ENCODE measurements at regions not wholly inside any gene's neighbourhood (a gene's known extent, or its start where the extent isn't known, plus 50 kb on each side); places are given as distances from the start of the nearest gene placed in this dataset.

DNA sequence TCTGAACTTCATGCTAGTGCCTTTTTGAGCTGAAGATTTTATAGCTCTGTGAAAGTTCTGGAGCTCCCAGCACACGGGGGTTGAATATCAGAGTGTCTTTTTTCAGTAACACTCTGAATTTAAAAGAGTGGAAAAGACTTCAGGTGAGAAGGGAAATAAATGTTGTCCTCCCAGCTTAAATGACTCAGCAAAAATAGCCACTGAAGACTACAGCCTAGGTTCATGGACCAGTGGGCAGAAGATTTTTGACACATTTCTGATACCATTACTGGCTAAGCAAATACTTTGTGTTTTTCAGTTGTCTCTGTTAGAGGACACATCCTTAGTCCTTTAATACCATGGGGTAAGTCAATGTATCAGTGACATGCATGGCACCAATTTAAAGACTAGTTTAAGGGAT, 338.5 kb upstream of the SPTLC3 start:
- no peak for DNase-seq (ENCODE audit: low spot score)

DNA sequence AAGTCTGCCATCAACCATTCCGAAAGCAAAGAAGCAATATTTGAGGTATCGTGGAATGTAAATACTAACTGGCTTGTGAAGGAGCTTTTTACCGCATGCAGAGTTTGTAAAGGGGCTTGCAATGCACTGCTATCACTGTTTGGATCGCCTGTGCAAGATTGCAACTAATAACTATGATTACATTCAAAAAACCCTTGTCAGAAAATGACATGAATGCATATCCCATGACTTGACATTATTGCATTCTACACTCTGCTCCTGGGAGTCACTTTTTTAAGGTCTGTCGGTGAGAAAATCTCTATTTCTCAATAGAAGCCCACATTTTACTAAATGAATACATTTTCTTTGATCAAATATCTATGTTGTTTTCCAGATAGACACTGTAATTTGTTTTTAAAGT, 335.4 kb upstream of the SPTLC3 start:
- no peak for DNase-seq (ENCODE audit: low spot score)

- DNase-seq (ENCODE audit: low spot score) = no peak
Observed at GRCh38 chr20:12677925-12678324, 330.8 kb upstream of the SPTLC3 start.

DNA sequence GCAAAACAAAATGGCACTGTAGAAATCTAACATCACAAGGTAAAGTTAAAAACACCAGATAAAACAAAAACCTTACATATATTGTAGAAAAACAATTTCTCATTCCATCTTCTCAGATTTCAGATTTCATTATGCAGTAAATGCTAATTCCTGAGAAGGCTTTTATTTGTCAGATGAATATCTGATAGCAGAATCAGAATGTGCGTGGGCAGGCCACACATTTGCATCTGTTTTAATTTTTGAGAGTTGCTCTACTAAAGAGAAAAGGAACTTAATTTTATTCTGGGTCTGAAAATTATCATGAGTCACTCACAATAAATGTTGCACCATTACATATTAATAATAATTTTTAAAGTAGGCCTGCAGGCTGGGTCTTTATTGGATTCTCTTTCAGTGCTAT, 329.3 kb upstream of the SPTLC3 start:
- no peak for DNase-seq (ENCODE audit: low spot score)

DNA sequence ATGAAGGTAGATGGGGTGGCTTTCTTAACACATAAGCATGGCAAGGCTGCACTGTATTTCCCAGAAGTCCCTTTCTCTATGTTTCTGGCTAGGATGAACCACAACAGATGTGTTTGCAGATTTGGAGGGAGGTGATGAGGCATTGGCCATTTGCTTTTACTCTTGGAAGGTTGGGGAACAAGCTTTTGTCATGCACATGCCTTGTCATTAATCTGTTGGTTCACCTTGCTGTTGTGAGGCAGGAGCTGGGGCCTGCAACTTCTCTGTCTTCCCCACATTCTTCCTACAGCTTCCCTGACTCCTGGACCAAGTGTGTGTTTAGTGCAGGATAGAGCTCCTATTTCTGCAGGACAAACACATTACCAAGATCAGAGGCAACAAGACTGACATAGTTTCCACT, 326.2 kb upstream of the SPTLC3 start:
- DNase-seq (ENCODE audit: low spot score) = no peak

DNA sequence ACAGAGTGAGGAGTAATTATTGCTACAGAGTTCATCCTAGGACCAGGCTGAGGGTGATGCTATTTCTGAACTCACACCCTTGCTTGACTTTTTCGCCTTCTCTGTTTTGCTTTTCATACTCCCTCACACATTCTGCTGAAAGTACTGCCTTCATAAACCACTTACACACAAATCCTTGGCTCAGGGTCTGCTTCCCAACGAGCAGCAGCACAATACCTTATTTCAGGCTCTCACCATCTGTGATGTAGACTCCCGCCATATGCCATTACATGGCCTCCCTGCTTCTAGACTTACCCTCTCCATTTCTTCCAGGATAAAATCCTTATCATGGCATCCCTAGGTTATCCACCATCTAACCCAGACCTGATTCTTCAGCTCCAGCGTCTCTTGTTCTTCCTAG, 321.3 kb upstream of the SPTLC3 start:
- no peak for DNase-seq (ENCODE audit: low spot score)

GRCh38 chr20:12695937-12696336, 312.8 kb upstream of the SPTLC3 start:
- no peak for DNase-seq (ENCODE audit: low spot score)

DNA sequence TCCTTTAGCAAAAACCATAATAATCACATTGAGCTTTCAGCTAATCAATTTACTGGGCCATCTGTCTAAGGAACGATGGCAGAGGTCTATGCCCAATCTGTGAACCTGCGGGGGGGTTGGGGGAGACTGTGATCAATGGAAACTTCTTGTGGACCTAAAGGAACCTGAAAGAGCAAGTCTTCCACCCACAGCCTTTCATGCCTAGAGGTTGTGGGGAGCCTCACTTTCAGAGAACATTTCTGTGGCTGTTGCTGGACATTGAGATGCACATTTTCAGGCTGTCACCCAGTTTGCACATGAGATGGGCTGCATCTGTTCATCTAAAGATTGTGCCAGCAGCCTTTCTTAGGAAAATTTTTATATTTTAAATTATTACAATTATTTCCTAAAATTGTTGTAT, 310.0 kb upstream of the SPTLC3 start:
- no peak for DNase-seq (ENCODE audit: low spot score)

DNA sequence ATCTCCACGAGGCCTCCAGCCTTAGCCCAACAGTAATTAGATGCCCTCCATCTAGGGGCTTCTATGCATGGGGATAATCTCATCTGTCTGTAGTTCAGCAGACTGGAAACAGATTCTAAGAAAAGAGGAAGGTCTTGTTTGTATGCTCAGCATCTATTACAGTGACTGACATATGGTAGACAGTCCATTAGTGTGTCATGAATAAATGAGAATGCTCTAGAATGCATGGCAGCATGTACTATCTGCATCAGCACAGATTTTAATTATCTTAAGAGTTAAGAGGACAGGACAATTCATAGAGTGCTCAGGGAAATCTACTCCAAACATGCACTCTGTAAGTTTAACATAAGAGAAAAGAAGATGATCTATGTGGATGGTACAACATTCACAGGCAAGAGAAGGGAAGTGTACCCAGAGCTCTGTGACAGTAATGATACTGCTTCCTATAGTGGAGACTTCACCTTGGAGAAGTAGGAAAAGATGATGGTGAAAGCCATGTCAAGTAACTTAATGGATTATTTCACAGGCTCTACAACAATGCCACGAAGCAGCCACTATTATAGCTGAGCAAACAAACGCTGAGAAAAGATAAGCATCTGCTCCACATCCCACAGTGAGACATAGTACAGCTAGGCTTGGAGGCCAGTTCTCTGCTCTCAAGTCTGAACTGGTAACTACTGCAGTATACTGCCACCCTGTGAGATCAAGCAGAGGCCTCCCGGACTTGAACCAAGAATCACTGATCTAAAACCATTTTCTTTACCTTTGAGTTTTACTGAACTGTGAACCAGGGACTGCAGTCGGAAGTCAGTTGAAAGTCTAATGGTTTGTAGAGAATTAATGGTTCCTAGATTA, 309.2 kb upstream of the SPTLC3 start:
- DNase-seq (ENCODE audit: low spot score) = no peak

GRCh38 chr20:12700701-12701100, 308.1 kb upstream of the SPTLC3 start:
- no peak for DNase-seq (ENCODE audit: low spot score)

GRCh38 chr20:12702312-12702711, 306.5 kb upstream of the SPTLC3 start:
- DNase-seq (ENCODE audit: low spot score) = no peak

DNA sequence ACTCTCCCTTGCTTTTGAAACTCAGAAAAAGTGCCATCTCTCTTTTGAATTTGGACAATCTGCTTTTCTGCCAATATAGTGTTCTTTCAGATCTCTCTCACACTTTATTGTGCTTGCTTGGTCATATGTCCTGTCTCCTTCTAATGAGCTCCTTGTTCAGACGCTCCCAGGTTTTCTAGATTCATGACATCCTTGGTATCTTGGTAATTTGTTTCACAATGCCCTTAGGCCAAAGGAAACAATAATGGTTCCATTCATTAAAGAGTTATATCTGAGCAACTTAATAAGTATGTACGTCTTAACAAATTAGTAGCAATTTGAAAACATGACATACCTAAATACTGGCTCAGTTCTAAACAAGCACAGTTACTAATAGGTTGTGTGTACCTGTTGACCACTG, 293.4 kb upstream of the SPTLC3 start:
- DNase-seq (ENCODE audit: low spot score) = no peak

DNA sequence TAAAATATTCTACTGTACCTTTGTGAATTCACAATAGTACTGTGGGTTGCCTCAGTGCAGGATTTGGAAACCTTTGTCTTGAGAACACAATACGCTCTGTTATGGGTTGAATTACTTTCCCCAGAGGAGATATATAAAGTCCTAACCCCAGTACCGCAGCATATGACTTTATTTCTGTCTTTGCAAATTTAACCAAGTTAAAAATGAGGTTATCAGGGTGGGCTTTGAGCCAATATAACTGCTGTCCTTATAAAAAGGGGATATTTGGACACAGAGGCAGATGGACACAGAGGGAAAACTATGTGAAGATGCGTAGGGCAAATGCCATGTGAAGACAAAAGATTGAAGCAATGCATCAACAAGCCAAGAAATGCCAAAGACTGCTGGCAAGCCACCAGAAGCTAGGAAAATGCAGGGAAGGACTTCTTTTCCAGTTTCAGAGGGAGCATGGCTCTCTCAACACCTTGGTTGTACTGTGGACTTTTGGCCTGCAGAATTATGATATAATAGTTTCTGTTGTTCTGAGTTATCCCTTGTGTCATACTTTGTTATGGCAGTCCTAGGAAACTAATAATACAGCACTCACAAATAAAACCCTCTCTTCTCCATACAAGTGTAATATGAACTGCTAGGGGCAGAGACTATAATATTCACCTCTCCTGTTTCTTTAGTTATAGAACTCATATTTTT, 292.6 kb upstream of the SPTLC3 start:
- DNase-seq (ENCODE audit: low spot score) = no peak

DNA sequence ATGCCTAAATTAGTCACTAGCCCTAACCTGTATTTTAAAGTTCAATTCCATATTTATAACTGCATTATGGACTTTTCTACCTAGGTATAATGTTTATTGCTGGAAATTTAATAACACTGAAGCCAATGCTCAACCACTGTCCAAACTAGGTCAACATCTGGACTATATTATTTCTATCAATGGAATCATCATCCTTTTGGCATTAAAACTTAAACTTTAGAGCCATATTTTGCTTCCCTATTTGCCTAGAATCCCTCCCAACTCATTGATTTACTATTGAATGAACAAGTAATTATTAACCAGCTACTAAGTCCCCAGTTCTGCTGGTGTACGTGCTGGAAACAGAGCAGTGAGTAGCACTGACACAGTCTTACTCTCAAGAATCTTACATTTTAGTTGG, 291.7 kb upstream of the SPTLC3 start:
- DNase-seq (ENCODE audit: low spot score) = no peak

DNA sequence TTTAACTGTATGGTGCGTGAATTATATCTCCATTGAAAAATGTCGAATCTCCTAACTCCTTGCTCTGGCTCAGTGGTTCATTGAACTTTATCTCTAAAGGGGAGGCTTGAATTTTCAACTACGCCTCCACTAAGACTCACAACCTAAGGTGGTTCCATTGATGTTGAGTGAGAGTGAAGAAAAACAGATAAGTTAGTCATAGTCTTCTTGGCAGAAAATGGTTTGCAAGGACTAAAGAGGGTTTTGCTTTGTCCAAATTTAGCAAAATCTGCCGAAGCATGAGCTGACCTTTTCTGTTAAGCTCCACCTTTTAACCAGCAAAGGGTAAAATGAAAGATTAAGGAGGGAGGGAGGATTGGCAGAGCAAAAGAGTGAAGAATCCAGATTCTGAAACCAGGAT, 290.2 kb upstream of the SPTLC3 start:
- no peak for DNase-seq (ENCODE audit: low spot score)

DNA sequence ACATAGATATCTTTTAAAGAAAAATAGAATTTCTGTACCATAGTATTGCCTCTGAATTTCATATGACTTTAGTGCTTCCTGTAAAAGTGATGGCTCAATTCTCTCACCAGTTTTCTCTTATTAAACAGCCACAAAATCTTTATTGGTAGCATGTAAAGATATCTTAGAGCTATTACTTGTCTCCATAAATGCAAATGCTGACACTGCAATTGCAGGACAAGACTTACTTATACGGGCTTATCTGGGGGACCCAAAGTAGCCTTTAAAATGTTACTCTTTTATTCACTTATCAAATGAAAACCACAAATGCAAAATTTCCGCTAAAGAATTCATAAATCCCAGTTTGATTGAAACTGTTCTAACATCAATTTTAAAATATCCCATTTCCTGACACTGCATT, 287.1 kb upstream of the SPTLC3 start:
- no peak for DNase-seq (ENCODE audit: low spot score)

GRCh38 chr20:12722091-12722490, 286.7 kb upstream of the SPTLC3 start:
- no peak for DNase-seq (ENCODE audit: low spot score)

DNA sequence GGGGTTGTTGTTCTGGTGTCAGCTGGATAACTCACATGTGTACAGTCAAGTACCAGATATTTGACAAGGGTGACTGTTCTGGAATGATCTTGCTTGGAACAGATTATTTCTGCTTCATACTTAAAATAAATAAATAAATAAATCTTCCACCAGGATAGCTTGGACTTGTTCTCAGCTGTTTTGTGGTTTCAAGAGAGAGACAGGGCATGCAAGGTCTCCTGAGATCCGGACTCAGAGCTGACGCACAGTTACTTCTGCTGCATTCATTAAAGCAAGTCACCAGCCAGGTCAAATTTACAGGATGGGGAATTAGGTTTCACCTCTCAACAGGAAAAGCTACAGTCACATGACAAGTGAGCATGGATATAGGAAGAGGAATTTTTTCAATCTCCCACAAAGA, 285.0 kb upstream of the SPTLC3 start:
- DNase-seq (ENCODE audit: low spot score) = no peak

- no peak for DNase-seq (ENCODE audit: low spot score)
Observed at GRCh38 chr20:12728782-12729181, 280.0 kb upstream of the SPTLC3 start.

DNA sequence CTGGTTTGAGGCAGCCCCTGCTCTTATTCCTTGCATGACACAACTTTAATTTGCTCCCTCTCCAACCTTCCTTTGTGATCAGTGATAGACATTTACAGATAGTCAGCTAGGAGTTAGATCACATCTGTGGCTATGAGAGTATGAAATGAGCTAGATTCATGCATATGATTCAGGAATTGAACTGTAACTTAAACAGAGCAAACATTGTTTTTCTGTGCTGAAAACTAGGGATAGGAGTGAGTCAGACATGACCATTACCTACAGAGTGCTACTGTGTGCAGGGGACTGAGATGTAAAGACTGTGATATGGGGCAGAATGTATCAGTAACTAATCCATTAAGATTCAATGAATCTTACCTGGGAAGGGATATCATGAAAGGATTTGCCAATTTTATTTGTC, 279.4 kb upstream of the SPTLC3 start:
- DNase-seq (ENCODE audit: low spot score) = no peak

DNA sequence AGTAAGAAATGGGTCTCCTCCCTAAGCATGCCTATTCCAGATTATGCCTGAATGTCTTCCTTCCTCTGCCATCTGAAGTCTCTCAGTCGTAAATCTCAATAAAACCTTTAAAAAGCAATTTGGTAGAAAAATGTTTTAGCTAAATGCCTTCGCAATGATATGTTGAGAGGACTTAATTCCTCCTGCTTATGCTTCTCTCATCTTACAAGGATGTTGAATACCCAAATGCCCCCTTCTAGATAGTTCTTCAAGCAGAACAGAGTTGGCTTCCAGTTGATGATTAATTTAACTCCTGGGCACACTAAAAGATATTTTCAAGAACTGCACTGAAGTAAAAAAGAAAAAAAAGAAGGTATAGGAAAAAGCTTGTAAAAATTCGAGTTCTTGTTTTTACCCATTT, 275.0 kb upstream of the SPTLC3 start:
- DNase-seq (ENCODE audit: low spot score) = no peak

DNA sequence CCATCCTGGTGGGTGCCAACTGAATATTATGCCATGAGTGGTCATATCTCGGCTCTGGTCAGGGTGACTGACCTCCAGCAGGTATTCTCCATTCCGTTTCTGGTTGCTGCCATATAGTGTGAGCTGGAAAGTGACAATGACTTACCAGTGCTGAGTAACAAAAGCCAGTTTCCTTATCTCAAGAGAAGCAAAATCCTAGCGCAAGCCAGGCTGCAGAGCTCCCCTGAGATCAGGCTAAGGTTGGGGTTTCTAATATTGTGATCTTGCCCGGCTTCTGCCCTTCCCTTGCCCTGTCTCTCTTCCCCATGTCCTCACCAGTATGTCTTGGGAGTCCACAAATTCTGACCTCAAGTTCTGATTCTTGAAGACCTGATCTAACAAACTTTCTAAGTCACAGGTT, 271.3 kb upstream of the SPTLC3 start:
- DNase-seq (ENCODE audit: low spot score) = no peak

GRCh38 chr20:12737900-12738299, 270.9 kb upstream of the SPTLC3 start:
- no peak for DNase-seq (ENCODE audit: low spot score)

DNA sequence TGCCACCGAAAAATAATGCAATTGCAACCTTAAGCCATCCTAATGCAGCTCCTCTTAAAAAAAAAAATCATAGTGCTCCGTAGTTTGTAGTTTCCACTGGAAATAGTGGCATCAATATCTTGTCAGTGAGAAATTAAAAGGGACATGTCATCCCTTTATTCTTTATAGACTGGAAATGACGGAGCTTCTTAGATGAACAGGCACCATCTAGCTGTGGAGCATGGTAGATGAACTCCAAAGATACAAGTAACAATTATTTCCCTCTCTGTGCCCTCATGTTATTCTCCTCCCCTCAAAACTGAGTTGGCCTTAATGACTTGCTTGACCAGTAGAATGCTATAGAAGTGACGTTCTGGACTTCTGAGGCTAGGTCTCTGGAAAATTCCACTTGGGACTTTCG, 268.1 kb upstream of the SPTLC3 start:
- DNase-seq (ENCODE audit: low spot score) = no peak
